Activated CD8-positive, alpha-beta T cell treated with anti-CD3 and anti-CD28 coated beads, Interleukin-2, amount 10 ng/mL, durations not matched to agents 7 days and 5 days (primary cell): ENCODE measurements at regions not wholly inside any gene's neighbourhood (a gene's known extent, or its start where the extent isn't known, plus 50 kb on each side); places are given as distances from the start of the nearest gene placed in this dataset.

Experiments used
- ATAC-seq: fragments of 150-1000 bp; cut with Tn5 transposase; one replicate; pipeline ENCODE4 v1.10.0; 2021; ENCODE audit warnings: moderate library complexity
- CTCF ChIA-PET: fragments of 350-600 bp; sonication (Branson Sonifier 250); formaldehyde crosslinking; loops from one replicate; lab custom pipeline; 2021; ENCODE audit warnings: antibody characterized with exemption; lab: Charles Lee
- POLR2A ChIA-PET: fragments of 350-600 bp; sonication (Branson Sonifier 250); formaldehyde crosslinking; loops from one replicate; lab custom pipeline; 2021; ENCODE audit warnings: antibody characterized with exemption; lab: Charles Lee
- DNase-seq: peaks from one replicate; pipeline ENCODE4 v3.0.0-alpha.2; 2020
- H3K27ac Mint-ChIP-seq: one replicate; pipeline ENCODE4 v1.8.0; 2021; ENCODE audit warnings: mild to moderate bottlenecking, mixed read lengths
- H3K27me3 Mint-ChIP-seq: one replicate; pipeline ENCODE4 v1.8.0; 2021; ENCODE audit warnings: low read depth, mixed read lengths
- H3K36me3 Mint-ChIP-seq: one replicate; pipeline ENCODE4 v1.8.0; 2021; ENCODE audit warnings: low read depth, mixed read lengths
- H3K4me1 Mint-ChIP-seq: one replicate; pipeline ENCODE4 v1.8.0; 2021; ENCODE audit warnings: low read depth, mixed read lengths
- H3K4me3 Mint-ChIP-seq: one replicate; pipeline ENCODE4 v1.8.0; 2021; ENCODE audit warnings: mild to moderate bottlenecking, mixed read lengths
- H3K9me3 Mint-ChIP-seq: one replicate; pipeline ENCODE4 v1.8.0; 2022; ENCODE audit warnings: mixed read lengths; ENCODE audit not compliant: insufficient read depth

DNA sequence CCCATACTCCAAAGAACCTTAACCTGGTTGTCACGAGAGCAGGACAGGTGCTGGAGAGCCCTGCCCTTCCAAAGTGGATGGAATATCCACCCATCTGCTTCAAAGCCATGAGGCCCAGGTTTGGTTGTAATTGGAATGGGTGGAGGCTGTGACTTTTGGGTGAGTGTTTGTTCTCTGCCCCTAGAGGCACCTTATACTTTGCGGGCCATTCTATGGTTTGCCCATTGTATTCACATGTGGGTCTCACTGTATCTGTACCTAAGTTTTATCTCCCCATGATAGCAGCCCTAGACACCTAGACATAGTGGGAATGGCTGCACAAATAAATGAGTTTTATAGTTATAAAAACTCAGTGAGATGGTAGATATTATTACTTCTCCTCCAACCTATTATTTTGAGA lies 67.1 kb upstream of the NAA20 start:
- Mint-ChIP-seq H3K36me3 (no peaks in the 10 kb centered on the region), H3K4me1 (peaks cover 2% of the 10 kb centered on the region), H3K27ac (no peak overlapping the region), H3K9me3 (no peaks in the 10 kb centered on the region), H3K27me3 (peaks cover 3% of the 10 kb centered on the region), H3K4me3 (no peak overlapping the region)
- CTCF ChIA-PET: no interaction called here
- POLR2A ChIA-PET: no interaction called here
- DNase-seq: no peak
- ATAC-seq: no peak

DNA sequence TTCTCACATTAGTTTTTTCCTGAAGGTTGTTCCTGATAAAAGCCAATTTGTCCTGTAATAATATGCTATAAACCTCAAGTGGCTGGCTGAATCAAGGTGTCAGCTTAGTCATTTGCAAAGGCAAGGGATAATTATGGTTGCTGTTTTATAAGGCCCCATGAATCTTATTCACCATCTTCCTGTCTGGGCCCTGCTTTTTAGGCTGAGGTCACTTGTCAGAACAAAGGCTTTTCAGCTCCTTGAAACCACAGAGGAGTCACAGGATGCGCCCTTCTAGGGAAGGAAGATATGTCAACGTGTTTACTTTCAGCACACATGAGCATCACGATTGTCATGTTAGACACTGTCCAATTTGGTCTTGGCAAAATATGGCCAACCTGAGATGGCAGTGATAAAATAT lies 64.8 kb upstream of the NAA20 start:
- H3K27me3 Mint-ChIP-seq: peaks cover 3% of the 10 kb centered on the region
- H3K36me3 Mint-ChIP-seq: no peaks in the 10 kb centered on the region
- peaks cover 2% of the 10 kb centered on the region for H3K4me1 Mint-ChIP-seq
- no peak overlapping the region for H3K27ac Mint-ChIP-seq
- H3K9me3 Mint-ChIP-seq: no peaks in the 10 kb centered on the region
- no peak for ATAC-seq
- ChIA-PET POLR2A (no interaction called here), CTCF (no interaction called here)
- no peak for DNase-seq
- H3K4me3 Mint-ChIP-seq: no peak overlapping the region

DNA sequence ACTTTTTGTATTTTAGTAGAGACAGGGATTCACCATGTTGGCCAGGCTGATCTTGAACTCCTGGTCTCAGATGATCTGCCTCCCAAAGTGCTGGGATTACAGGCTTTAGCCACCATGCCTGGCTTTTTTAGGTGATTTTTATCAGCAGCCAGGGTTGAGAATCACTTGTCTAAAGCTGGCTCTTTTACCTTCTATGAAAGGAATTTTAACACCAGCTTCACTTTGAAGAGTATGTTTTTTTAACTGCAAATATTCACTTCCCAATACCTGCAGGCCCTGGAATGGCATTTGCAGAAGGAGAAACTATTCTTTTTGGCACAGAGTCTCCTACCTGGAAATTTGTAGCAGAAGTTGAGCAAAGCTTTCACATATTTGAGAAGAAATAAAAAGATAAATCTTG lies 63.6 kb upstream of the NAA20 start:
- ChIA-PET POLR2A (no interaction called here), CTCF (no interaction called here)
- no peak overlapping the region for H3K27ac Mint-ChIP-seq
- no peaks in the 10 kb centered on the region for H3K9me3 Mint-ChIP-seq
- no peak for ATAC-seq
- H3K4me3 Mint-ChIP-seq: no peak overlapping the region
- peaks cover 3% of the 10 kb centered on the region for H3K27me3 Mint-ChIP-seq
- H3K36me3 Mint-ChIP-seq: no peaks in the 10 kb centered on the region
- peaks cover 2% of the 10 kb centered on the region for H3K4me1 Mint-ChIP-seq
- no peak for DNase-seq

DNA sequence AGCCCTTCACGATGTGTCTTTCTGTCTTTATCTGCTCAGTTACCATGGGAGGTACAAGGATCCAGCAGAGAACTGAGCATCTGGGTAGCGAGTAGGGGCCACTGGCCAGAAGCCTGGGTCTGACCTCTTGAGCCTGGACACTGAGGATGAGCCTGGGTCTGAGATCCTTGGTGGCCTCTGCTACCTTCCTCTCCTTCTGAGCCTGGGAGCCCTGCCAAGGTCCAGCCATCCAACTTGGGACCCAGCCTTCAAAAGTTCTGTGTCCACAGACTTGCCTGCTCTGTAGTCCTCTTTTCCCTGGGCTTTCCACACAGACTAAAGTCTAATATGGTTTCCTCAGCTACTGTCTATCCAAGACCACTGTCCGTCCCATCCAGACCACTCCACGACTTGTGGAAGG lies 60.2 kb upstream of the NAA20 start:
- Mint-ChIP-seq H3K4me1 (peaks cover 2% of the 10 kb centered on the region), H3K36me3 (no peaks in the 10 kb centered on the region), H3K27me3 (no peaks in the 10 kb centered on the region), H3K4me3 (no peak overlapping the region), H3K27ac (no peak overlapping the region), H3K9me3 (no peaks in the 10 kb centered on the region)
- POLR2A ChIA-PET: no interaction called here
- no peak for ATAC-seq
- CTCF ChIA-PET: no interaction called here
- no peak for DNase-seq

DNA sequence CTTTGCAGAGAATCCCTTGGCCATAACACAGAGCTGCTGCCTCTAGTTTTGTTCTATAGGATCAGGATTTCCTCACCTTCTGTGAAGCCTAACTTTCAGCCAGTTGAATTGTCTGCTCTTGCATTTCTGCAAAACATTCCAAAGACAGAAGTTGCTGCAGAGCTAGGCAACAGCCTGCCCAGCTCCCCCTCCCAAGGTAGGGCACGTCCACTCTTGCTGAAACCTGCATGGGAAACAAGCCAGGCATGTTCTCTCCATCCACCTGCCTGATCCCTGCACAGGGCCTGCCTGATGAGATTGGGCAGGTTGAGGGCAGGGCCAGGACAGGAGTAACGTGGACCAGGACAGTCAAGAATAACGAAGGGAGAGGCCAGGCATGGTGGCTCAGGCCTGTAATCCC lies 58.9 kb upstream of the NAA20 start:
- POLR2A ChIA-PET: no interaction called here

DNA sequence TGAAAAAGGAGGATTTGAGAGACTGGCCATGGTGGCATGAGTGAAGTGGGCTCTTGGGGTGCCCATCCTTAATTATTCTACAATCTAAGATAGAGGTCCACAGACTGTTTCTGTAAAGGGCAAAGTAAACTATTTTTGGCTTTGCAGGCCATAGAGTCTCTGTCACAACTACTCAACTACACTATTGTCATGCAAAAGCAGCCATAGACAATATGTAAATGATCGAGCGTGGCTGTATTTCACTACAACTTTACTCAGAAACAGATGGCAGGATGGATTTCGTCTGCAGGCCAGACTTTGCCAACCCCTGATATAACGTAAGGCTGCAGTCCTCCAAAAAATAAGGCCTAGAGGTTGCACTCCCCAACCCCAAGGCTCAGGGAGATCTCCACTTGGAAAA lies 58.2 kb upstream of the NAA20 start:
- H3K27ac Mint-ChIP-seq: no peak overlapping the region
- POLR2A ChIA-PET: no interaction called here

More for the DNA sequence above, 58.9 kb upstream of the NAA20 start:
- CTCF ChIA-PET: no interaction called here
- Mint-ChIP-seq H3K36me3 (no peaks in the 10 kb centered on the region), H3K9me3 (no peaks in the 10 kb centered on the region), H3K4me1 (no peaks in the 10 kb centered on the region), H3K27me3 (no peaks in the 10 kb centered on the region), H3K4me3 (no peak overlapping the region), H3K27ac (no peak overlapping the region)
- ATAC-seq: no peak
- DNase-seq: no peak

DNA sequence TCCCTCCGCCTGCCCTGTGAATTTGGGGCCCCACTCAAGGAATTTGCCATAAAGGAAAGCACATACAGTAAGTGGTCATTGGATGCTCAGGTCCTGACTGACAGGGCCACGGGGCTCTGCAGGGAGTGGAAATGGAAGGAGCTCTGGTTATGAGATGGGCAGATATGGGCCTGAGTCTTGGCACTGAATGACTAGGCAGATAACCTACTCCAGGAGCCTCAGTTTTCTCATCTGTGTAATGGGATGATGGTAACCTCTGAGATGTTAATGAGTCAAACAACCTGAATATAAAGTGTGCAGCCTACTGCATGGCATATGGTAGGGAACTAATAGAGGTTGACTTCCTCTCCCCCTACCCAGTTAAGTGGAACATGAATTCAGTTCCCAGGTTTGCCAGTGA lies 56.4 kb upstream of the NAA20 start:
- CTCF ChIA-PET: no interaction called here
- H3K36me3 Mint-ChIP-seq: no peaks in the 10 kb centered on the region
- ATAC-seq (no peak), DNase-seq (no peak)
- H3K27me3 Mint-ChIP-seq: no peaks in the 10 kb centered on the region
- H3K4me1 Mint-ChIP-seq: no peaks in the 10 kb centered on the region
- H3K27ac Mint-ChIP-seq: no peak overlapping the region
- POLR2A ChIA-PET: no interaction called here
- no peaks in the 10 kb centered on the region for H3K9me3 Mint-ChIP-seq
- no peak overlapping the region for H3K4me3 Mint-ChIP-seq

More for the DNA sequence above, 58.2 kb upstream of the NAA20 start:
- no peaks in the 10 kb centered on the region for H3K27me3 Mint-ChIP-seq
- no peak overlapping the region for H3K4me3 Mint-ChIP-seq
- no peaks in the 10 kb centered on the region for H3K4me1 Mint-ChIP-seq
- H3K9me3 Mint-ChIP-seq: no peaks in the 10 kb centered on the region
- no peaks in the 10 kb centered on the region for H3K36me3 Mint-ChIP-seq
- DNase-seq: no peak
- CTCF ChIA-PET: interaction anchor here (0.6 kb wide), 1 partner anchor 77 kb away, joined by 3 read pairs; no protein-coding TSS in a partner anchor
- no peak for ATAC-seq

DNA sequence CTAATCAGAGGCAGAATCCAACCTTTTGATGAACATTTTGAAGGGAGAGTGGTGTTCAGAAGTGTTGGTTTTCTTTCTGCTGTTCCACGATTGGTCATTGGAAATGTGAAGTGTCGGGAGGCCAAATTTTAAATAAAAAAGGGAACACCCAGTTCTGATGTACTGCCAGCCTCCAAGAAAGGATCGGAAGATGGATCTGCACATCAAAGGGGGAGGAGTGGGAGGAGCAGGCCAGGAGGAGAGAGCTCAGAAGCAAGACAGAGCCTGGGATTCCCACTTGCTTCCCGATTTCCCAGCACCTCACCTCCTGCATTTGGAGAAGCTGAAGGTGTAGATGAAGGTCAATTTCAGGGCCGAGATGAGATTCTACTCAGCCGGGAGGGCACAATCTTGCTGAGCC lies 55.9 kb upstream of the NAA20 start:
- Mint-ChIP-seq H3K36me3 (no peaks in the 10 kb centered on the region), H3K4me3 (no peak overlapping the region), H3K27me3 (no peaks in the 10 kb centered on the region), H3K4me1 (no peaks in the 10 kb centered on the region), H3K27ac (no peak overlapping the region), H3K9me3 (no peaks in the 10 kb centered on the region)
- DNase-seq (no peak), ATAC-seq (no peak)
- ChIA-PET POLR2A (no interaction called here), CTCF (no interaction called here)

DNA sequence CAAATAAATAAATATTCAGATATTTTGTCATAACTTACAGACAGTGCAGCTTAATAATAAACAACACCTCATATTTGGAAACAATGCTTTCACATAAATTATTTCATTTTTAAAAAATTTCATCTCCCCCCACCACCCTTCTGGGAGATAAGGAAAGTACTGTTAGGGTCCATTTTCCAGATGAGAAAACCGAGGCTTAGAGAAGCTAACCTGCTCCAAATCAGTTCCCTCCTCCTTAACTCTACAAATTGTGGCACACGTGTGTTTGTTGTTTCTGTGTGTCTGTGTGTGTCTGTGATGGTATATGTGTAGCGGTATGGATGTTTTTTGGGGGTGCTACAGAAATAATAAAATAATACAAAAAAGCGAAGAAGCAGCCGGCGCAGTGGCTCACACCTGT lies 54.2 kb upstream of the NAA20 start:
- Mint-ChIP-seq H3K9me3 (no peaks in the 10 kb centered on the region), H3K4me1 (no peaks in the 10 kb centered on the region), H3K27ac (no peak overlapping the region), H3K36me3 (no peaks in the 10 kb centered on the region), H3K27me3 (no peaks in the 10 kb centered on the region), H3K4me3 (no peak overlapping the region)
- ATAC-seq: no peak
- no peak for DNase-seq
- POLR2A ChIA-PET: no interaction called here
- CTCF ChIA-PET: no interaction called here

DNA sequence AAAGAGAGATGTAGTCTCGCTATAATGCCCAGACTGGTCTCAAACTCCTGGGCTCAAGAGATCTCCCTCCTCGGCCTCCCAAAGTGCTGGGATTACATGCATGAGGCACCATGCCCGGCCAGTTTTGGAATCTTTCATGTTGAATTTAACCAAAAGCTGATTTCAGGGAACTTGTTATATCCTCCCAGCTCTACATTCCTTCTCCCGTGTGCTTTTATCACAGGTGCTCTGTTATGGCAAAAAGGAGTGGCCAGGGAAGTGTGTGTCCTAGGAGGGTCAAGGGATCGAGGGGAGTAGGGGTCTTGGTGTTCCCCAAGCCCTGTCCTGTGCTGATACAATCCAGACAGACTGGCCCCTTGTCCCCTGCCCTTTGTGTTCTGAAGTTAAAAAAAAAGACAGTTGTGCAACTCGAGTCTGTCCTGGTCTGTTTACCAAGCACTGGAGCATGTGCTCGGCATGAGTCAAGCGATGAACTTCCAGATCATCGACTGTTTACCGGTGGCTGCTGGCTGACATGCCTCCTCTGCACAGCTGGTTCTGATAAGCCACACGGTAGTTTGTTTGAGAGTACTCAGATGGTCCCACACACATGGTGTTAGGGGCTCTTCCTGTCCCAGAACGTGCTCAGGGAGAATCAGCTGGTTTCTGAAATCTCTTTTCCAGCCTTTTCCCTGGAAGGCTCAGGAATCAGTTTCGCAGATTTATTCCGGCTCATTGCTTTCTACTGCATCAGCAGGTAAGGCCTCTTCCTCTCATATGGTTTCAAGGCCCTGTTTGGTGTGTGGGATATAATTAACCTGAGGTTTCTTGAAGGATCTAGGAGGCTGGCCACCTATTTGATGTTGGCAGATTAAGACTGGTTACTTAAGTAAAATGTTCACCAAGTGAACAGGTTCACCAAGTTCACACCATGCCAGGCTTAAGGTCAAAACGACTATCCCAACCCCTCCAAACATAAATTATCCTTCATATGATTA lies 52.6 kb upstream of the NAA20 start:
- H3K27ac Mint-ChIP-seq: no peak overlapping the region
- ChIA-PET POLR2A (no interaction called here), CTCF (no interaction called here)
- DNase-seq (no peak), ATAC-seq (no peak)
- peaks cover 6% of the 10 kb centered on the region for H3K4me1 Mint-ChIP-seq
- no peaks in the 10 kb centered on the region for H3K36me3 Mint-ChIP-seq
- H3K4me3 Mint-ChIP-seq: no peak overlapping the region
- no peaks in the 10 kb centered on the region for H3K9me3 Mint-ChIP-seq
- peaks cover 2% of the 10 kb centered on the region for H3K27me3 Mint-ChIP-seq

DNA sequence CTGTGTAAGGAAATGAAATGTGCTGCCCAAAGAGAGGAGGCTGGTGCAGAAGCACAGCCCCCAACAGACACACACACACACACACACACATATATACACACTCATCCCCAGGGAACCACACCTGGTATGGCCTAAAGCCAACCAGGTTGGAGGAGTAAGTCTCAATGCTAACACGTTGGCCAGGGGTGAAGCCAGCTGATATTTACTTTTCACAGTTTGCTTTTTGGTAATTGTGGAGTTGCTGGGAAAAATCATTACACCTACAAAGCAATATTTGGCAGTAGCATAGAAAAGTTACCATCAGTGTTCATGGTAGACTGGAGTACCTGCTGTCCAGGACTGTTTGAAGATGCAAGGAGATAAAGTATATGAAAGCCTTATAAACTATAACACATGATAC lies 50.3 kb upstream of the NAA20 start:
- Mint-ChIP-seq H3K4me1 (peaks cover 6% of the 10 kb centered on the region), H3K9me3 (no peaks in the 10 kb centered on the region), H3K36me3 (no peaks in the 10 kb centered on the region), H3K4me3 (no peak overlapping the region), H3K27me3 (peaks cover 2% of the 10 kb centered on the region), H3K27ac (no peak overlapping the region)
- POLR2A ChIA-PET: no interaction called here
- ATAC-seq (no peak), DNase-seq (no peak)
- CTCF ChIA-PET: no interaction called here
